ENCODE measurements at regions not wholly inside any gene's neighbourhood (a gene's known extent, or its start where the extent isn't known, plus 50 kb on each side); places are given as distances from the start of the nearest gene placed in this dataset.

DNA sequence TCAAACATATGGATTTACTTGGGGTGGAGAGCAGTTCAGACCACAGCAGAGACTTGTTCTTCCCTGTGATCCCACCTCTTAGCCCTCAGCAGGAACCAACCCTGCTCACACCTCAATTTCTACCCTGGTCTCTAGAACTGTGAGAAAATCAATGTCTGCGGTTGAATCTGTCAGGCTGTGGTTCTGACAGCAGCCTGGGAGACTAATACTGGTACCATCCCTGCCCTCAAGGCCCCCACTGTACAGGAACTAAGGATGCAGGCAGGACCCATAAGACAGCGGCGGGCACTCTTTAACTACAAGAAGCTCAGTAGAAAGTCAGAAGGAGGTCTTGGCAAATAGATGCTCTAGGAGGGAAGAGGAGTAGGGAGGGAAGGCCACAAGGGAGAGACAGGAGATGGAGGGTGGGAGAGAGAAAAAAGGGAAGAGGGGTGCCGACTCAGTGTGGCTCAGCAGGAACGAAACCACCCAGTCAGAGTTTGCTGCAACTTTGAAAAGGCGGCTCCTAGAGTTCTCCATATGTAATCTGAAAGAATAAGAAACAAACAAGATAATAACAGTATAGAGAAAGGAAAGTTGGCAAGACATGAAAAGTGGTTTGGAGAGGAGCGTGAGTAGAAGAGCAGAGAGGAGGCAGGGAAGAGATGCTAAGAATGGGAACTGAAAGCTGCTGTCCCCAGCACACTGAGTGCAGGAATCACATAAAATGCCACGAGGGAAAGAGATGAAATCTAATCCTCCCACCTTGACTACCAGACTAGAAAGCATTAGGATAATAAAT, 323.9 kb upstream of the ID2 start:
- H3K27ac ChIP-seq (ENCODE audit: low read depth, low read length): no peak overlapping the region
- no peak overlapping the region for H2BK120ac ChIP-seq (ENCODE audit: insufficient read depth, low read length, poor library complexity)
- H3K9me3 ChIP-seq (ENCODE audit: insufficient read depth, low read depth, low read length): no peaks in the 10 kb centered on the region
- WGBS (ENCODE audit: extremely low coverage, insufficient coverage, insufficient read length): no CpG with 5 or more reads among the region's 8 CpGs
- no peak overlapping the region for H2AFZ ChIP-seq (ENCODE audit: insufficient read depth, low read length, poor library complexity)
- H4K8ac ChIP-seq (ENCODE audit: low read depth, low read length): no peak overlapping the region
- H3K4me3 ChIP-seq (ENCODE audit: low read depth, low read length): no peak overlapping the region
- H2AK5ac ChIP-seq (ENCODE audit: low read length): no peak overlapping the region
- H3K27me3 ChIP-seq (ENCODE audit: insufficient read depth, low read length): no peaks in the 10 kb centered on the region
- no peak overlapping the region for H3K4me2 ChIP-seq (ENCODE audit: low read length)
- H3K9ac ChIP-seq (ENCODE audit: low read length): no peak overlapping the region
- no peaks in the 10 kb centered on the region for H3K4me1 ChIP-seq (ENCODE audit: control insufficient read depth in 1 of 2, insufficient read depth in 2 of 2, low read length in 2 of 2)
- H4K12ac ChIP-seq (ENCODE audit: low read depth, low read length): no peak overlapping the region
- no peak overlapping the region for H2BK12ac ChIP-seq (ENCODE audit: low read length)
- no peaks in the 10 kb centered on the region for H3K79me2 ChIP-seq (ENCODE audit: control insufficient read depth, insufficient read depth, low read length, poor library complexity)
- no peak overlapping the region for H2BK5ac ChIP-seq (ENCODE audit: low read depth, low read length, poor library complexity)
- no peak for DNase-seq
- H3K14ac ChIP-seq (ENCODE audit: low read length): no peak overlapping the region
- no peaks in the 10 kb centered on the region for H3K79me1 ChIP-seq (ENCODE audit: low read length)
- no peak overlapping the region for H3K18ac ChIP-seq (ENCODE audit: low read length)
- H3K4ac ChIP-seq (ENCODE audit: low read depth, low read length): no peak overlapping the region
- H3K36me3 ChIP-seq (ENCODE audit: control insufficient read depth in 1 of 2, insufficient read depth in 2 of 2, low read length in 2 of 2): no peaks in the 10 kb centered on the region
- H3K23ac ChIP-seq (ENCODE audit: low read length): no peak overlapping the region
- no peak overlapping the region for H4K91ac ChIP-seq (ENCODE audit: low read depth, low read length)

DNA sequence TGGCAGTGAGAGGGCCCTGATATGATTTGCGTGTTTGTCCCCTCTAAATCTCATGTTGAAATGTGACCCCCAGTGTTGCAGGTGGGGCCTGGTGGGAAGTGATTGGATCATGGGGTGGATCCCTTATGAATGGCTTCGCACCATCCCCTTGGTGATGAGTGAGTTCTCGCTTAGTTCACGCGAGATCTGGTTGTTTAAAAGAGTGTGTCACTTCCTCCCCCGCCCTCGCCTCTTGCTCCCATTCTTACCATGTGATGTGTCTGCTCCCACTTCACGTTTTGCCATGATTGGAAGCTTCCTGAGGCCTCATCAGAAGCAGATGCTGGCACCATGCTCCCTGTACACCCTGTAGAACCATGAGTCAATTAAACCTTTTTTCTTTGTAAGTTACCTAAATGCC, 319.9 kb upstream of the ID2 start:
- Histone ChIP-seq H2AK5ac (ENCODE audit: low read length) (no peak overlapping the region), H3K79me2 (ENCODE audit: control insufficient read depth, insufficient read depth, low read length, poor library complexity) (no peaks in the 10 kb centered on the region), H2AFZ (ENCODE audit: insufficient read depth, low read length, poor library complexity) (no peak overlapping the region), H3K18ac (ENCODE audit: low read length) (no peak overlapping the region), H4K12ac (ENCODE audit: low read depth, low read length) (no peak overlapping the region), H4K8ac (ENCODE audit: low read depth, low read length) (no peak overlapping the region), H4K91ac (ENCODE audit: low read depth, low read length) (no peak overlapping the region), H3K14ac (ENCODE audit: low read length) (no peak overlapping the region), H3K4me1 (ENCODE audit: control insufficient read depth in 1 of 2, insufficient read depth in 2 of 2, low read length in 2 of 2) (no peaks in the 10 kb centered on the region), H3K27me3 (ENCODE audit: insufficient read depth, low read length) (no peaks in the 10 kb centered on the region), H3K4me2 (ENCODE audit: low read length) (no peak overlapping the region), H2BK5ac (ENCODE audit: low read depth, low read length, poor library complexity) (no peak overlapping the region), H3K9ac (ENCODE audit: low read length) (no peak overlapping the region), H3K23ac (ENCODE audit: low read length) (no peak overlapping the region), H3K79me1 (ENCODE audit: low read length) (no peaks in the 10 kb centered on the region), H3K4me3 (ENCODE audit: low read depth, low read length) (no peak overlapping the region), H2BK120ac (ENCODE audit: insufficient read depth, low read length, poor library complexity) (no peak overlapping the region), H2BK12ac (ENCODE audit: low read length) (no peak overlapping the region), H3K36me3 (ENCODE audit: control insufficient read depth in 1 of 2, insufficient read depth in 2 of 2, low read length in 2 of 2) (no peaks in the 10 kb centered on the region), H3K9me3 (ENCODE audit: insufficient read depth, low read depth, low read length) (no peaks in the 10 kb centered on the region), H3K4ac (ENCODE audit: low read depth, low read length) (no peak overlapping the region), H3K27ac (ENCODE audit: low read depth, low read length) (no peak overlapping the region)
- DNase-seq: no peak
- no CpG with 5 or more reads among the region's 8 CpGs for WGBS (ENCODE audit: extremely low coverage, insufficient coverage, insufficient read length)

DNA sequence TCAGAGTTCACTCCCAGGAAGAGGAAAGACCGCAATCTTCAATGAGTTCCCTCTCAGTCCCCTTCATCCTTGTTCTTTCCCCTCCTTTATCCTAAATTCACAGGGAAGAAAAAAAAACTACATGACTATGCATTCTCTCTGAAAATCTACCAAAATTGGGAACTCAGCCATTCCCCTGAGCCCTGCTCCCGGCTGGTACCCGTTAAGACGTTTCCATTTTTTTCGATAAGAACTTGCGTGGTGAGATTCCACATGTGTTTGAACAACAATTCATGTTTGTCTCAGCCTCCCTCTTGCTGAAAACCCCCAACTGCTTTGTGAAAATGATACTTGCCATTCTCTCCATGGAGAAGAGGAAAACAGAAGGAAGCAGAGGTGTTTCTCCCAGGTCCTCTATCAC, 318.7 kb upstream of the ID2 start:
- no peak overlapping the region for H2BK5ac ChIP-seq (ENCODE audit: low read depth, low read length, poor library complexity)
- H3K14ac ChIP-seq (ENCODE audit: low read length): no peak overlapping the region
- H3K36me3 ChIP-seq (ENCODE audit: control insufficient read depth in 1 of 2, insufficient read depth in 2 of 2, low read length in 2 of 2): no peaks in the 10 kb centered on the region
- no peak overlapping the region for H3K9ac ChIP-seq (ENCODE audit: low read length)
- no peak overlapping the region for H4K91ac ChIP-seq (ENCODE audit: low read depth, low read length)
- no peak overlapping the region for H3K4me3 ChIP-seq (ENCODE audit: low read depth, low read length)
- no CpG with 5 or more reads among the region's 6 CpGs for WGBS (ENCODE audit: extremely low coverage, insufficient coverage, insufficient read length)
- no peak overlapping the region for H3K23ac ChIP-seq (ENCODE audit: low read length)
- H4K12ac ChIP-seq (ENCODE audit: low read depth, low read length): no peak overlapping the region
- no peaks in the 10 kb centered on the region for H3K9me3 ChIP-seq (ENCODE audit: insufficient read depth, low read depth, low read length)
- no peak overlapping the region for H3K27ac ChIP-seq (ENCODE audit: low read depth, low read length)
- no peaks in the 10 kb centered on the region for H3K79me2 ChIP-seq (ENCODE audit: control insufficient read depth, insufficient read depth, low read length, poor library complexity)
- H3K27me3 ChIP-seq (ENCODE audit: insufficient read depth, low read length): no peaks in the 10 kb centered on the region
- H4K8ac ChIP-seq (ENCODE audit: low read depth, low read length): no peak overlapping the region
- no peak overlapping the region for H3K4me2 ChIP-seq (ENCODE audit: low read length)
- H2BK120ac ChIP-seq (ENCODE audit: insufficient read depth, low read length, poor library complexity): no peak overlapping the region
- H2AK5ac ChIP-seq (ENCODE audit: low read length): no peak overlapping the region
- H3K79me1 ChIP-seq (ENCODE audit: low read length): no peaks in the 10 kb centered on the region
- H2BK12ac ChIP-seq (ENCODE audit: low read length): no peak overlapping the region
- DNase-seq: no peak
- H3K18ac ChIP-seq (ENCODE audit: low read length): no peak overlapping the region
- H2AFZ ChIP-seq (ENCODE audit: insufficient read depth, low read length, poor library complexity): no peak overlapping the region
- no peaks in the 10 kb centered on the region for H3K4me1 ChIP-seq (ENCODE audit: control insufficient read depth in 1 of 2, insufficient read depth in 2 of 2, low read length in 2 of 2)
- no peak overlapping the region for H3K4ac ChIP-seq (ENCODE audit: low read depth, low read length)

DNA sequence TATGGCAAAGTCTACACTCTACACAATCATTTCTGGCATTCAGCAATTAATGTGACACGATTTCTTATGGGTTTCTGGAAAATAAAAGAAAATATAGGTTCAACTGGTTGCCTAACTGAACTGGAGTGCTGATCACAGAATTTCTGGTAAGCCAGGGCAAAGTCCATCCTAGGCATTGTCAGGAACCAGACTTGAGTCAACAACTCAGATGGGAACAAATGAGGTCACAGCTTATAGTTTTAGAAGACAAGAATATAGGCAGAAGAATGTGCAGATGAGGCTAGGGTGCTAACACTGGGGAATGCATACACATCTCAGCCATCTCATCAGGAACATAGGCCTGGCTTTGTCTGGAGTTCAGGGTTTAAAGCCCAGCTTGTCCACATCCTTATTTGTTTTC, 317.2 kb upstream of the ID2 start:
- no CpG with 5 or more reads among the region's 1 CpG for WGBS (ENCODE audit: extremely low coverage, insufficient coverage, insufficient read length)

More for the DNA sequence above, 317.2 kb upstream of the ID2 start:
- Histone ChIP-seq H4K12ac (ENCODE audit: low read depth, low read length) (no peak overlapping the region), H3K4me1 (ENCODE audit: control insufficient read depth in 1 of 2, insufficient read depth in 2 of 2, low read length in 2 of 2) (no peaks in the 10 kb centered on the region), H3K79me1 (ENCODE audit: low read length) (no peaks in the 10 kb centered on the region), H2BK5ac (ENCODE audit: low read depth, low read length, poor library complexity) (no peak overlapping the region), H2AFZ (ENCODE audit: insufficient read depth, low read length, poor library complexity) (no peak overlapping the region), H3K14ac (ENCODE audit: low read length) (no peak overlapping the region), H2AK5ac (ENCODE audit: low read length) (no peak overlapping the region), H3K27ac (ENCODE audit: low read depth, low read length) (no peak overlapping the region), H3K9ac (ENCODE audit: low read length) (no peak overlapping the region), H3K27me3 (ENCODE audit: insufficient read depth, low read length) (no peaks in the 10 kb centered on the region), H3K4me2 (ENCODE audit: low read length) (no peak overlapping the region), H3K4me3 (ENCODE audit: low read depth, low read length) (no peak overlapping the region), H3K4ac (ENCODE audit: low read depth, low read length) (no peak overlapping the region), H3K23ac (ENCODE audit: low read length) (no peak overlapping the region), H3K36me3 (ENCODE audit: control insufficient read depth in 1 of 2, insufficient read depth in 2 of 2, low read length in 2 of 2) (no peaks in the 10 kb centered on the region), H4K8ac (ENCODE audit: low read depth, low read length) (no peak overlapping the region), H2BK12ac (ENCODE audit: low read length) (no peak overlapping the region), H3K18ac (ENCODE audit: low read length) (no peak overlapping the region), H2BK120ac (ENCODE audit: insufficient read depth, low read length, poor library complexity) (no peak overlapping the region), H3K79me2 (ENCODE audit: control insufficient read depth, insufficient read depth, low read length, poor library complexity) (no peaks in the 10 kb centered on the region), H4K91ac (ENCODE audit: low read depth, low read length) (no peak overlapping the region), H3K9me3 (ENCODE audit: insufficient read depth, low read depth, low read length) (no peaks in the 10 kb centered on the region)
- DNase-seq: no peak

Measured in trophoblast cell (in vitro differentiated cells and primary cell).